Panc1 (cell line): ENCODE measurements at regions not wholly inside any gene's neighbourhood (a gene's known extent, or its start where the extent isn't known, plus 50 kb on each side); places are given as distances from the start of the nearest gene placed in this dataset.

ENCODE experiments used
- ATAC-seq: fragments of 200-7000 bp; cut with Tn5 transposase; 2 replicates; pipeline ENCODE4 v1.9.1; 2020; ENCODE audit warnings: mild to moderate bottlenecking, moderate library complexity
- BruUV-seq: library from RNA; stranded (reverse); fragments of 400-500 nt; replicated peaks from 2 replicates; lab custom pipeline; 2021; lab: Mats Ljungman, UMichigan
- CTCF ChIA-PET: fragments of 300-600 bp; sonication (Branson Sonifier 250); formaldehyde crosslinking; loops from one replicate; lab custom pipeline; 2022; ENCODE audit warnings: antibody characterized with exemption; lab: Charles Lee
- POLR2A ChIA-PET: fragments of 300-600 bp; sonication (Branson Sonifier 250); formaldehyde crosslinking; loops from one replicate; lab custom pipeline; 2022; ENCODE audit warnings: antibody characterized with exemption; lab: Charles Lee
- DNase-seq: peaks from one replicate; pipeline ENCODE4 v3.0.0-alpha.2; 2010; ENCODE audit warnings: low read depth, low spot score
- H3K27ac ChIP-seq: 2 replicates; pipeline ENCODE4 v1.5.1; 2011; ENCODE audit warnings: mild to moderate bottlenecking, low read length, inconsistent platforms
- H3K27me3 ChIP-seq: fragments of 200-500 bp; sonication (Bioruptor generic); 2 replicates; pipeline ENCODE4 v1.6.0; 2014; ENCODE audit warnings: low read length, inconsistent platforms; ENCODE audit not compliant: control insufficient read depth, insufficient read depth
- H3K36me3 ChIP-seq: fragments of 200-500 bp; sonication (Bioruptor generic); 2 replicates; pipeline ENCODE4 v1.5.1; 2014; ENCODE audit warnings: inconsistent platforms, mild to moderate bottlenecking, low read length, moderate library complexity; ENCODE audit not compliant: control insufficient read depth, insufficient read depth
- H3K4me1 ChIP-seq: 2 replicates; pipeline ENCODE4 v1.5.1; 2011; ENCODE audit warnings: inconsistent platforms, mild to moderate bottlenecking, low read length, moderate library complexity; ENCODE audit not compliant: control insufficient read depth, insufficient read depth
- H3K4me3 ChIP-seq, 2 experiments: 2 replicates each; pipeline ENCODE4 v1.5.1; 2011 to 2012; ENCODE audit warnings: low read depth in 2 of 2, low read length in 2 of 2, mild to moderate bottlenecking in 2 of 2, inconsistent platforms in 1 of 2, moderate library complexity in 1 of 2
- H3K9me3 ChIP-seq: fragments of 200-500 bp; sonication (Bioruptor generic); 2 replicates; pipeline ENCODE4 v1.5.1; 2014; ENCODE audit warnings: low read depth, mild to moderate bottlenecking, inconsistent platforms, low read length, moderate library complexity; ENCODE audit not compliant: control insufficient read depth, insufficient read depth
- POLR2AphosphoS5 ChIP-seq: IDR thresholded peaks from 2 replicates; pipeline ENCODE4 v1.6.1; 2012; ENCODE audit warnings: mild to moderate bottlenecking, low read depth, low read length, moderate library complexity
- SIN3A ChIP-seq: IDR thresholded peaks from 2 replicates; pipeline ENCODE4 v1.6.1; 2012; ENCODE audit warnings: low read depth, mild to moderate bottlenecking, low read length, moderate library complexity, borderline replicate concordance; ENCODE audit not compliant: insufficient read depth
- TCF7L2 ChIP-seq: IDR thresholded peaks from 2 replicates; pipeline ENCODE4 v1.6.1; 2011; ENCODE audit warnings: mild to moderate bottlenecking, low read depth, low read length, inconsistent platforms
- in situ Hi-C: cut with HindIII; loops from 2 replicates; pipeline ENCODE4 v1.10.0; 2016; ENCODE audit warnings: low sequenced_read_pairs, low pct_unique_long_range_greater_than_20kb
- intact Hi-C: fragments of 100-400 bp; cut with micrococcal nuclease; formaldehyde crosslinking; loops from one replicate; pipeline ENCODE4 v1.10.0; 2022; ENCODE audit not compliant: unreplicated experiment
- TF ChIP-seq, protein P1 (sequence below): fragments of 450-650 bp; IDR thresholded peaks from 2 replicates; pipeline ENCODE4 v1.5.1; 2017; ENCODE audit warnings: mild to moderate bottlenecking
- TF ChIP-seq, protein P2 (sequence below), 2 experiments: IDR thresholded peaks; 2 replicates each; pipeline ENCODE4 v1.6.1; 2011 to 2012; ENCODE audit warnings: low read depth in 2 of 2, control low read depth in 1 of 2, low read length in 1 of 2, mild to moderate bottlenecking in 1 of 2, moderate library complexity in 1 of 2; ENCODE audit not compliant: insufficient read depth in 1 of 2

DNA sequence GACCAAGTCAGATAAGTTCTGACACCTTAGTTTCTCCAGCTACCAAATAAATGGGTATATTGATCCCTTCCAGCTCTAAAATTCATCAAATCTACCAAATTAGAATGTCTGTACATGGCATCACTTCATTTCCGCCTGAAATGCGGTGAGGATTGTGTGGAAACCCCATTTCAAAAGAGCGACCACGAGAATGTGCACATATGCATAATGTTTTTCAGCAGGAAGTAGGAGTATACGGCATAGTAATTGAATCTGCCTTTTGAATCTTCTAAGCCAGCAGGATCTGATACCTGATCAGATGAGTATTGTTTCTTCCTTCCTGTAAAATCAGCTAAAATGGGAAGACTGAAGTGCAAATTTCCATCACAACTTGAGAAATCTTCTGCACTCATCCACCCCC is 418.6 kb downstream of the TMEM38B start:
- H3K4me1 ChIP-seq = no peaks in the 10 kb centered on the region
- H3K36me3 ChIP-seq = no peaks in the 10 kb centered on the region
- no peak overlapping the region for H3K4me3 ChIP-seq
- H3K27me3 ChIP-seq = no peaks in the 10 kb centered on the region
- ChIA-PET POLR2A (no interaction called here), CTCF (no interaction called here)
- BruUV-seq = no TSS peak
- no peak for DNase-seq
- in situ Hi-C loops (no loop called here), intact Hi-C loops (no loop called here)
- no peaks in the 10 kb centered on the region for H3K9me3 ChIP-seq
- no peak overlapping the region for H3K27ac ChIP-seq
- TF ChIP-seq, protein P1, sequence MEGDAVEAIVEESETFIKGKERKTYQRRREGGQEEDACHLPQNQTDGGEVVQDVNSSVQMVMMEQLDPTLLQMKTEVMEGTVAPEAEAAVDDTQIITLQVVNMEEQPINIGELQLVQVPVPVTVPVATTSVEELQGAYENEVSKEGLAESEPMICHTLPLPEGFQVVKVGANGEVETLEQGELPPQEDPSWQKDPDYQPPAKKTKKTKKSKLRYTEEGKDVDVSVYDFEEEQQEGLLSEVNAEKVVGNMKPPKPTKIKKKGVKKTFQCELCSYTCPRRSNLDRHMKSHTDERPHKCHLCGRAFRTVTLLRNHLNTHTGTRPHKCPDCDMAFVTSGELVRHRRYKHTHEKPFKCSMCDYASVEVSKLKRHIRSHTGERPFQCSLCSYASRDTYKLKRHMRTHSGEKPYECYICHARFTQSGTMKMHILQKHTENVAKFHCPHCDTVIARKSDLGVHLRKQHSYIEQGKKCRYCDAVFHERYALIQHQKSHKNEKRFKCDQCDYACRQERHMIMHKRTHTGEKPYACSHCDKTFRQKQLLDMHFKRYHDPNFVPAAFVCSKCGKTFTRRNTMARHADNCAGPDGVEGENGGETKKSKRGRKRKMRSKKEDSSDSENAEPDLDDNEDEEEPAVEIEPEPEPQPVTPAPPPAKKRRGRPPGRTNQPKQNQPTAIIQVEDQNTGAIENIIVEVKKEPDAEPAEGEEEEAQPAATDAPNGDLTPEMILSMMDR = no peak
- TF ChIP-seq, protein P2, sequence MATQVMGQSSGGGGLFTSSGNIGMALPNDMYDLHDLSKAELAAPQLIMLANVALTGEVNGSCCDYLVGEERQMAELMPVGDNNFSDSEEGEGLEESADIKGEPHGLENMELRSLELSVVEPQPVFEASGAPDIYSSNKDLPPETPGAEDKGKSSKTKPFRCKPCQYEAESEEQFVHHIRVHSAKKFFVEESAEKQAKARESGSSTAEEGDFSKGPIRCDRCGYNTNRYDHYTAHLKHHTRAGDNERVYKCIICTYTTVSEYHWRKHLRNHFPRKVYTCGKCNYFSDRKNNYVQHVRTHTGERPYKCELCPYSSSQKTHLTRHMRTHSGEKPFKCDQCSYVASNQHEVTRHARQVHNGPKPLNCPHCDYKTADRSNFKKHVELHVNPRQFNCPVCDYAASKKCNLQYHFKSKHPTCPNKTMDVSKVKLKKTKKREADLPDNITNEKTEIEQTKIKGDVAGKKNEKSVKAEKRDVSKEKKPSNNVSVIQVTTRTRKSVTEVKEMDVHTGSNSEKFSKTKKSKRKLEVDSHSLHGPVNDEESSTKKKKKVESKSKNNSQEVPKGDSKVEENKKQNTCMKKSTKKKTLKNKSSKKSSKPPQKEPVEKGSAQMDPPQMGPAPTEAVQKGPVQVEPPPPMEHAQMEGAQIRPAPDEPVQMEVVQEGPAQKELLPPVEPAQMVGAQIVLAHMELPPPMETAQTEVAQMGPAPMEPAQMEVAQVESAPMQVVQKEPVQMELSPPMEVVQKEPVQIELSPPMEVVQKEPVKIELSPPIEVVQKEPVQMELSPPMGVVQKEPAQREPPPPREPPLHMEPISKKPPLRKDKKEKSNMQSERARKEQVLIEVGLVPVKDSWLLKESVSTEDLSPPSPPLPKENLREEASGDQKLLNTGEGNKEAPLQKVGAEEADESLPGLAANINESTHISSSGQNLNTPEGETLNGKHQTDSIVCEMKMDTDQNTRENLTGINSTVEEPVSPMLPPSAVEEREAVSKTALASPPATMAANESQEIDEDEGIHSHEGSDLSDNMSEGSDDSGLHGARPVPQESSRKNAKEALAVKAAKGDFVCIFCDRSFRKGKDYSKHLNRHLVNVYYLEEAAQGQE (IDR thresholded peaks at IDR 0.05; ENCODE audit: insufficient read depth in 1 of 2, low read depth in 2 of 2, low read length in 1 of 2) = no peak
- TF ChIP-seq SIN3A = no peak
- no peak for TF ChIP-seq POLR2AphosphoS5
- ATAC-seq = no peak

DNA sequence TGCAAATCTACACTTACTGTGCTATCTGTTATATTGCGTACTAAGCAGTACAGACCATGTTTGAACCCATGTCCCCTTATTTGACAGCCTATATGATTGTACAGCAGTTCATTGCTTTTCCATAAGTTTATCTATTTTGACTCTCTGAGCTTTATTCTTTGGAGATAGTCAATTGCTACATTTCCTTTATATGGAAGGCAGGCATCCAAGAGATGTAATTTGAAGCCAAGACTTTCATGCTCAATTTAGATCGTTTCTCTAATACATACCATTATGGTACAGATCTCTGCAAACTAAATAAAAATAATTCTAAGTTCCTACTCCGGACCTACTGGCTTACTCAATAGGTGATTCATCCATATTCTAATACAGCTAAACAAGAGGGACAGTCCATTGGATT is 424.8 kb downstream of the TMEM38B start:
- no peaks in the 10 kb centered on the region for H3K9me3 ChIP-seq
- no peaks in the 10 kb centered on the region for H3K4me1 ChIP-seq
- H3K4me3 ChIP-seq = no peak overlapping the region
- H3K36me3 ChIP-seq = no peaks in the 10 kb centered on the region
- intact Hi-C loops = no loop called here
- no peak overlapping the region for H3K27ac ChIP-seq
- DNase-seq (no peak), ATAC-seq (no peak)
- H3K27me3 ChIP-seq = no peaks in the 10 kb centered on the region
- CTCF ChIA-PET = no interaction called here
- TF ChIP-seq SIN3A (no peak), POLR2AphosphoS5 (no peak)
- TF ChIP-seq, protein P1 = no peak
- POLR2A ChIA-PET = no interaction called here
- in situ Hi-C loops = no loop called here
- BruUV-seq = no TSS peak

DNA sequence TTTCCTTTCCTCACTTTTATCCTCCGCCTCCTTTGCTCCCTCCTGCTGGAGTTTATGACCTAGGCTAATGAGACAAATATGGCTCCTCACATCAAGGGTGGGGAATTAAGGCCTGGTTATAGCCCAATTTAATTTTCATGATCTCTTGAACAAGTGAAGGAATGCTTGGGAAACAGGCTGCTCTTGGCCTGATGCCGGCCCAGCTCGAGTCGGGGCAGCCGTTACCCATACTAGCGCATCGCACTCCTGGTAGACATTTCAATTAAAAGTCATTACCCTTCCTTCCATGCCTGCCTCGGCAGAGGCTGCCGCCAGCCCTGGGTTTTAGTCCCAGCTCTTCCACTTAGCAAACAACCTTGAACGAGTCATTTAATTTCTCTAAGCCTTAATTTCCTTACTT is 425.7 kb downstream of the TMEM38B start:
- Histone ChIP-seq H3K27me3 (no peaks in the 10 kb centered on the region), H3K4me3 (no peak overlapping the region), H3K9me3 (no peaks in the 10 kb centered on the region), H3K27ac (no peak overlapping the region), H3K4me1 (no peaks in the 10 kb centered on the region), H3K36me3 (no peaks in the 10 kb centered on the region)
- TF ChIP-seq, protein P1 = no peak
- TF ChIP-seq POLR2AphosphoS5 (no peak), TCF7L2 (no peak), SIN3A (no peak)
- TF ChIP-seq, protein P2 (IDR thresholded peaks at IDR 0.05; ENCODE audit: insufficient read depth in 1 of 2, low read depth in 2 of 2, low read length in 1 of 2) = no peak
- no TSS peak for BruUV-seq
- DNase-seq (no peak), ATAC-seq (no peak)
- intact Hi-C loops (no loop called here), in situ Hi-C loops (no loop called here)
- ChIA-PET POLR2A (no interaction called here), CTCF (no interaction called here)
